GM12891 (cell line): ENCODE measurements at regions not wholly inside any gene's neighbourhood (a gene's known extent, or its start where the extent isn't known, plus 50 kb on each side); places are given as distances from the start of the nearest gene placed in this dataset.
"Not testable (repeated sequence)": the region's sequence is repeated elsewhere in the genome, so short reads cannot be mapped to it uniquely, and the experiment has no call there.

ENCODE experiments used
- POLR2A ChIP-seq: IDR thresholded peaks from 2 replicates; pipeline ENCODE4 v1.6.1; 2011; ENCODE audit warnings: low read depth, low read length, control low read depth
- POLR2AphosphoS5 ChIP-seq: IDR thresholded peaks from 2 replicates; pipeline ENCODE4 v1.6.1; 2011; ENCODE audit warnings: low read depth, low read length, control low read depth
- SPI1 ChIP-seq: IDR thresholded peaks from 2 replicates; pipeline ENCODE4 v1.6.1; 2011; ENCODE audit warnings: low read depth, low read length, control low read depth
- TAF1 ChIP-seq: IDR thresholded peaks from 2 replicates; pipeline ENCODE4 v1.6.1; 2011; ENCODE audit warnings: low read depth, low read length, control low read depth

- TF ChIP-seq POLR2A, POLR2AphosphoS5, TAF1, SPI1: not testable (repeated sequence)
Observed at GRCh38 chr2:132332345-132333033, 84.1 kb upstream of the GPR39 start.
